GM19395 (cell line): ENCODE measurements at regions not wholly inside any gene's neighbourhood (a gene's known extent, or its start where the extent isn't known, plus 50 kb on each side); places are given as distances from the start of the nearest gene placed in this dataset.
"Not testable (repeated sequence)": the region's sequence is repeated elsewhere in the genome, so short reads cannot be mapped to it uniquely, and the experiment has no call there.

Source experiments
- ATAC-seq: cut with Tn5 transposase; IDR thresholded peaks from one replicate; pipeline ENCODE4 v1.9.1; 2021; ENCODE audit warnings: mild to moderate bottlenecking, moderate library complexity; ENCODE audit not compliant: unreplicated experiment

- no peak for ATAC-seq
These were observed 105.0 kb upstream of the STK17B start for GRCh38 chr2:196276421-196276820.

- no peak for ATAC-seq
These were observed 105.6 kb upstream of the STK17B start for GRCh38 chr2:196277002-196277401.

- ATAC-seq = no peak
These were observed 107.1 kb upstream of the STK17B start for GRCh38 chr2:196278491-196278911.

GRCh38 chr2:196279541-196279940, 108.2 kb upstream of the STK17B start:
- no peak for ATAC-seq

GRCh38 chr2:196284144-196284844, 112.9 kb upstream of the STK17B start:
- ATAC-seq = no peak

GRCh38 chr2:196284866-196285557, 113.6 kb upstream of the STK17B start:
- no peak for ATAC-seq

- ATAC-seq = peak; percentile 55
These were observed 115.4 kb upstream of the STK17B start for GRCh38 chr2:196286821-196287220.

- ATAC-seq = no peak
These were observed 116.1 kb upstream of the STK17B start for GRCh38 chr2:196287523-196287922.

- ATAC-seq = no peak
These were observed 116.7 kb upstream of the STK17B start for GRCh38 chr2:196288006-196288538.

GRCh38 chr2:196289000-196289399, 117.6 kb upstream of the STK17B start:
- ATAC-seq = peak; percentile 48

GRCh38 chr2:196290136-196290535, 118.8 kb upstream of the STK17B start:
- ATAC-seq = no peak

GRCh38 chr2:196290569-196290968, 119.2 kb upstream of the STK17B start:
- ATAC-seq = no peak

GRCh38 chr2:196291426-196291825, 120.0 kb upstream of the STK17B start:
- no peak for ATAC-seq

- peak; percentile 48 for ATAC-seq
These were observed 120.8 kb upstream of the STK17B start for GRCh38 chr2:196291873-196292800.

GRCh38 chr2:196293751-196294515, 122.6 kb upstream of the STK17B start:
- no peak for ATAC-seq

GRCh38 chr2:196294516-196294909, 123.1 kb upstream of the STK17B start:
- ATAC-seq = no peak

GRCh38 chr2:196295005-196295404, 123.6 kb upstream of the STK17B start:
- no peak for ATAC-seq

- ATAC-seq = not testable (repeated sequence)
These were observed 126.8 kb upstream of the STK17B start for GRCh38 chr2:196298106-196298723.

- no peak for ATAC-seq
These were observed 136.5 kb upstream of the STK17B start for GRCh38 chr2:196307775-196308305.

- ATAC-seq = no peak
These were observed 138.3 kb upstream of the STK17B start for GRCh38 chr2:196309691-196310090.
